ENCODE measurements at regions not wholly inside any gene's neighbourhood (a gene's known extent, or its start where the extent isn't known, plus 50 kb on each side); places are given as distances from the start of the nearest gene placed in this dataset.
A peak's percentile ranks its signal among the peaks of the same experiment; 100 is the strongest.
"Not testable (repeated sequence)": the region's sequence is repeated elsewhere in the genome, so short reads cannot be mapped to it uniquely, and the experiment has no call there.

GRCh38 chr17:64792793-64793575 lies 126.3 kb downstream of the LRRC37A3 start:
- CTCF ChIA-PET; H3K9me3 ChIP-seq; H3K9ac ChIP-seq; H3K9me2 ChIP-seq; H3K4me3 ChIP-seq (ENCODE audit: low read depth in 2 of 2, low read length in 1 of 2); H3F3A ChIP-seq (replicated peaks; ENCODE audit: insufficient read depth); H3K4me1 ChIP-seq (ENCODE audit: control insufficient read depth in 1 of 2, insufficient read depth in 2 of 2, low read depth in 1 of 2, low read length in 1 of 2); H2AFZ ChIP-seq (ENCODE audit: low read depth); DNase-seq; H3K27me3 ChIP-seq (ENCODE audit: insufficient read depth); H3K27ac ChIP-seq (ENCODE audit: low read depth in 2 of 2, low read length in 1 of 2); POLR2A ChIA-PET; H3K36me3 ChIP-seq (replicated peaks in 1 of 2; ENCODE audit: control insufficient read depth in 1 of 2, insufficient read depth in 2 of 2, low read length in 1 of 2); H4K20me1 ChIP-seq (ENCODE audit: insufficient read depth); H3K79me2 ChIP-seq (ENCODE audit: insufficient read depth): not testable (repeated sequence)
- 65% methylated on average over 12 of the region's 12 CpGs for WGBS (ENCODE audit: low lambda C conversion rate)
- TF ChIP-seq MAX (IDR thresholded peaks at IDR 0.05; ENCODE audit: low read depth): 0 out of 2 replicates have a peak, but pooled peaks have one; percentile 32
- TF ChIP-seq, protein P1, sequence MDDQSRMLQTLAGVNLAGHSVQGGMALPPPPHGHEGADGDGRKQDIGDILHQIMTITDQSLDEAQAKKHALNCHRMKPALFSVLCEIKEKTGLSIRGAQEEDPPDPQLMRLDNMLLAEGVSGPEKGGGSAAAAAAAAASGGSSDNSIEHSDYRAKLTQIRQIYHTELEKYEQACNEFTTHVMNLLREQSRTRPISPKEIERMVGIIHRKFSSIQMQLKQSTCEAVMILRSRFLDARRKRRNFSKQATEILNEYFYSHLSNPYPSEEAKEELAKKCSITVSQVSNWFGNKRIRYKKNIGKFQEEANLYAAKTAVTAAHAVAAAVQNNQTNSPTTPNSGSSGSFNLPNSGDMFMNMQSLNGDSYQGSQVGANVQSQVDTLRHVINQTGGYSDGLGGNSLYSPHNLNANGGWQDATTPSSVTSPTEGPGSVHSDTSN (IDR thresholded peaks at IDR 0.05): peak; percentile 28
- TF ChIP-seq TCF12 (IDR thresholded peaks at IDR 0.05): peak; percentile 39
- 0 out of 2 replicates have a peak overlapping the region, but pooled peaks have one; percentile 23 for H3K4me2 ChIP-seq

DNA sequence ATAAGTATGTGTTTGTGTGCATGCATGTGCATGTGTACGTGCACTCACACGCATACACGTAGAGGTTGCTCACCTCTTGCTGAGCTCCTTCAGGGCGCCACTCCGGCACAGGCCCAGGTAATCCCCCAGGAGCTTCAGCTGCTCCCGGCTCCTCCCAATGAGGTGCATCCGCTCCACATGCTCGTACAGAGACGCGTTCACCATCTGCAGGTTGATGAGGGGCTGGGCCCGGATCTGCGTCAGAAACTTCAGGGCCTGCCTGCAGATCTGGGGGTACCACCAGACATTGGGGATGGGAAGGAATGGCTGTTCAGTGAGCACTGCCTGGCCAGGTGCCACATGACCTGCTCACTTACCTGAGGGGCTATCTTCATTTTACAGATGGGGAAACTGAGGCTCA lies 127.0 kb downstream of the LRRC37A3 start:
- H4K20me1 ChIP-seq (ENCODE audit: insufficient read depth); H2AFZ ChIP-seq (ENCODE audit: low read depth); H3K27me3 ChIP-seq (ENCODE audit: insufficient read depth); H3K9ac ChIP-seq; H3F3A ChIP-seq (replicated peaks; ENCODE audit: insufficient read depth); H3K9me3 ChIP-seq; H3K36me3 ChIP-seq (replicated peaks in 1 of 2; ENCODE audit: control insufficient read depth in 1 of 2, insufficient read depth in 2 of 2, low read length in 1 of 2); H3K9me2 ChIP-seq; H3K4me1 ChIP-seq (ENCODE audit: control insufficient read depth in 1 of 2, insufficient read depth in 2 of 2, low read depth in 1 of 2, low read length in 1 of 2); POLR2A ChIA-PET; H3K79me2 ChIP-seq (ENCODE audit: insufficient read depth); H3K4me3 ChIP-seq (ENCODE audit: low read depth in 2 of 2, low read length in 1 of 2); H3K4me2 ChIP-seq; H3K27ac ChIP-seq (ENCODE audit: low read depth in 2 of 2, low read length in 1 of 2); CTCF ChIA-PET; DNase-seq: not testable (repeated sequence)
- WGBS (ENCODE audit: low lambda C conversion rate): 97% methylated on average over 12 of the region's 12 CpGs

GRCh38 chr17:64791691-64792090 lies 127.6 kb downstream of the LRRC37A3 start:
- DNase-seq; H3K27me3 ChIP-seq (ENCODE audit: insufficient read depth); H2AFZ ChIP-seq (ENCODE audit: low read depth); H3K27ac ChIP-seq (ENCODE audit: low read depth in 2 of 2, low read length in 1 of 2); H3K4me2 ChIP-seq; CTCF ChIA-PET; H3K9me2 ChIP-seq; H3K4me1 ChIP-seq (ENCODE audit: control insufficient read depth in 1 of 2, insufficient read depth in 2 of 2, low read depth in 1 of 2, low read length in 1 of 2); H3K4me3 ChIP-seq (ENCODE audit: low read depth in 2 of 2, low read length in 1 of 2); H3F3A ChIP-seq (replicated peaks; ENCODE audit: insufficient read depth); POLR2A ChIA-PET; H3K9me3 ChIP-seq; H4K20me1 ChIP-seq (ENCODE audit: insufficient read depth); H3K79me2 ChIP-seq (ENCODE audit: insufficient read depth); H3K9ac ChIP-seq: not testable (repeated sequence)
- 83% methylated on average over 5 of the region's 5 CpGs for WGBS (ENCODE audit: low lambda C conversion rate)
- H3K36me3 ChIP-seq (replicated peaks in 1 of 2; ENCODE audit: control insufficient read depth in 1 of 2, insufficient read depth in 2 of 2, low read length in 1 of 2): peaks cover 8 to 11% of the 10 kb centered on the region in 2 experiments

GRCh38 chr17:64791226-64791625 lies 128.1 kb downstream of the LRRC37A3 start:
- CTCF ChIA-PET; H3K79me2 ChIP-seq (ENCODE audit: insufficient read depth); H3K9me3 ChIP-seq; H3K27me3 ChIP-seq (ENCODE audit: insufficient read depth); H2AFZ ChIP-seq (ENCODE audit: low read depth); H3K4me2 ChIP-seq; POLR2A ChIA-PET; H3K4me1 ChIP-seq (ENCODE audit: control insufficient read depth in 1 of 2, insufficient read depth in 2 of 2, low read depth in 1 of 2, low read length in 1 of 2); H3K27ac ChIP-seq (ENCODE audit: low read depth in 2 of 2, low read length in 1 of 2); DNase-seq; H3K9ac ChIP-seq; H3F3A ChIP-seq (replicated peaks; ENCODE audit: insufficient read depth); H3K9me2 ChIP-seq; H4K20me1 ChIP-seq (ENCODE audit: insufficient read depth); H3K4me3 ChIP-seq (ENCODE audit: low read depth in 2 of 2, low read length in 1 of 2): not testable (repeated sequence)
- peaks cover 8 to 15% of the 10 kb centered on the region in 2 experiments for H3K36me3 ChIP-seq (replicated peaks in 1 of 2; ENCODE audit: control insufficient read depth in 1 of 2, insufficient read depth in 2 of 2, low read length in 1 of 2)
- WGBS (ENCODE audit: low lambda C conversion rate): 94% methylated on average over 11 of the region's 12 CpGs

- H3K9me3 ChIP-seq; H3K27me3 ChIP-seq (ENCODE audit: insufficient read depth); H3F3A ChIP-seq (replicated peaks; ENCODE audit: insufficient read depth); CTCF ChIA-PET; H3K27ac ChIP-seq (ENCODE audit: low read depth in 2 of 2, low read length in 1 of 2); H4K20me1 ChIP-seq (ENCODE audit: insufficient read depth); H2AFZ ChIP-seq (ENCODE audit: low read depth); H3K4me1 ChIP-seq (ENCODE audit: control insufficient read depth in 1 of 2, insufficient read depth in 2 of 2, low read depth in 1 of 2, low read length in 1 of 2); H3K9me2 ChIP-seq; POLR2A ChIA-PET; H3K4me3 ChIP-seq (ENCODE audit: low read depth in 2 of 2, low read length in 1 of 2); H3K4me2 ChIP-seq; DNase-seq; H3K9ac ChIP-seq; H3K79me2 ChIP-seq (ENCODE audit: insufficient read depth): not testable (repeated sequence)
- H3K36me3 ChIP-seq (replicated peaks in 1 of 2; ENCODE audit: control insufficient read depth in 1 of 2, insufficient read depth in 2 of 2, low read length in 1 of 2): peaks cover 9 to 19% of the 10 kb centered on the region in 2 experiments
- 77% methylated on average over 3 of the region's 5 CpGs for WGBS (ENCODE audit: low lambda C conversion rate)
Measured at GRCh38 chr17:64790690-64791089, 128.6 kb upstream of the SMURF2 start.

GRCh38 chr17:64790193-64790592 lies 128.1 kb upstream of the SMURF2 start:
- 100% methylated on average over 5 of the region's 5 CpGs for WGBS (ENCODE audit: low lambda C conversion rate)
- H3K9ac ChIP-seq; H3K27me3 ChIP-seq (ENCODE audit: insufficient read depth); H3K9me2 ChIP-seq; H3K27ac ChIP-seq (ENCODE audit: low read depth in 2 of 2, low read length in 1 of 2); H3K9me3 ChIP-seq; H3K4me3 ChIP-seq (ENCODE audit: low read depth in 2 of 2, low read length in 1 of 2); H2AFZ ChIP-seq (ENCODE audit: low read depth); POLR2A ChIA-PET; H3K4me1 ChIP-seq (ENCODE audit: control insufficient read depth in 1 of 2, insufficient read depth in 2 of 2, low read depth in 1 of 2, low read length in 1 of 2); DNase-seq; H4K20me1 ChIP-seq (ENCODE audit: insufficient read depth); H3K79me2 ChIP-seq (ENCODE audit: insufficient read depth); CTCF ChIA-PET; H3F3A ChIP-seq (replicated peaks; ENCODE audit: insufficient read depth); H3K4me2 ChIP-seq: not testable (repeated sequence)
- H3K36me3 ChIP-seq (replicated peaks in 1 of 2; ENCODE audit: control insufficient read depth in 1 of 2, insufficient read depth in 2 of 2, low read length in 1 of 2): peaks cover 14 to 22% of the 10 kb centered on the region in 2 experiments

Measured in SK-N-SH (cell line).